Prostate gland (tissue), 2 donors: ENCODE measurements at regions not wholly inside any gene's neighbourhood (a gene's known extent, or its start where the extent isn't known, plus 50 kb on each side); places are given as distances from the start of the nearest gene placed in this dataset.

Experiments used
- POLR2A ChIP-seq: fragments of 450-650 bp; IDR thresholded peaks from one replicate; pipeline ENCODE4 v1.6.1; 2016; ENCODE audit warnings: antibody characterized with exemption, mild to moderate bottlenecking
- TF ChIP-seq, protein P1 (sequence below), 4 experiments: fragments of 200-600 bp in 2 of 4; fragments of 450-650 bp in 2 of 4; sonication (generic) in 2 of 4; IDR thresholded peaks; 1 replicate in 3 of 4; 2 replicates in 1 of 4; pipeline ENCODE4 v1.5.1; 2016 to 2019; ENCODE audit warnings: antibody characterized with exemption in 4 of 4, mild to moderate bottlenecking in 2 of 4, moderate library complexity in 2 of 4

DNA sequence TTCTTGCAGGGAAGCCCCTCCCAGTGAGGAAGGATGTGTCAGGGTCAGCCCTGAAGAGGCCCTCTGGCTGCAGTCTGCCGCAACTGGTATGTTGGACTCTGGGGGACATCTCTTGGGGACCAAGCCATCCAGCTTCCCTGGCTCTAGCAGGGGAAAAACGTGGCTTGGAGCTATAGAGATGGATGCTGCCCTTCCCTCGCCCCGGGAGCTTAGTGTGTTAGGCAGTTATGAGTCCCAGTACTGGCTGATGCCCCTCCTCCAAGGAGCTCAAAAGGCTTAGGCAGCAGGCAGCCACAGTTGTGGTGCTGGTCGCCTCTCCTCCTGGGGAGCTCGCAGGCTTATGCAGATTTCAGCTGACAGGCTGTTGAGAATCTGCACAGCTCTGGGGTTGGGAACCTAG is 353.1 kb upstream of the GBE1 start:
- TF ChIP-seq, protein P1, sequence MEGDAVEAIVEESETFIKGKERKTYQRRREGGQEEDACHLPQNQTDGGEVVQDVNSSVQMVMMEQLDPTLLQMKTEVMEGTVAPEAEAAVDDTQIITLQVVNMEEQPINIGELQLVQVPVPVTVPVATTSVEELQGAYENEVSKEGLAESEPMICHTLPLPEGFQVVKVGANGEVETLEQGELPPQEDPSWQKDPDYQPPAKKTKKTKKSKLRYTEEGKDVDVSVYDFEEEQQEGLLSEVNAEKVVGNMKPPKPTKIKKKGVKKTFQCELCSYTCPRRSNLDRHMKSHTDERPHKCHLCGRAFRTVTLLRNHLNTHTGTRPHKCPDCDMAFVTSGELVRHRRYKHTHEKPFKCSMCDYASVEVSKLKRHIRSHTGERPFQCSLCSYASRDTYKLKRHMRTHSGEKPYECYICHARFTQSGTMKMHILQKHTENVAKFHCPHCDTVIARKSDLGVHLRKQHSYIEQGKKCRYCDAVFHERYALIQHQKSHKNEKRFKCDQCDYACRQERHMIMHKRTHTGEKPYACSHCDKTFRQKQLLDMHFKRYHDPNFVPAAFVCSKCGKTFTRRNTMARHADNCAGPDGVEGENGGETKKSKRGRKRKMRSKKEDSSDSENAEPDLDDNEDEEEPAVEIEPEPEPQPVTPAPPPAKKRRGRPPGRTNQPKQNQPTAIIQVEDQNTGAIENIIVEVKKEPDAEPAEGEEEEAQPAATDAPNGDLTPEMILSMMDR (IDR thresholded peaks at IDR 0.05): no peak
- TF ChIP-seq POLR2A: no peak
